DMS 273 (cell line): ENCODE measurements at regions not wholly inside any gene's neighbourhood (a gene's known extent, or its start where the extent isn't known, plus 50 kb on each side); places are given as distances from the start of the nearest gene placed in this dataset.
"Not testable (repeated sequence)": the region's sequence is repeated elsewhere in the genome, so short reads cannot be mapped to it uniquely, and the experiment has no call there.

ENCODE experiments used
- DNase-seq: peaks from one replicate; lab custom pipeline; 2025; ENCODE audit not compliant: unreplicated experiment; lab: John Stamatoyannopoulos, UW

DNA sequence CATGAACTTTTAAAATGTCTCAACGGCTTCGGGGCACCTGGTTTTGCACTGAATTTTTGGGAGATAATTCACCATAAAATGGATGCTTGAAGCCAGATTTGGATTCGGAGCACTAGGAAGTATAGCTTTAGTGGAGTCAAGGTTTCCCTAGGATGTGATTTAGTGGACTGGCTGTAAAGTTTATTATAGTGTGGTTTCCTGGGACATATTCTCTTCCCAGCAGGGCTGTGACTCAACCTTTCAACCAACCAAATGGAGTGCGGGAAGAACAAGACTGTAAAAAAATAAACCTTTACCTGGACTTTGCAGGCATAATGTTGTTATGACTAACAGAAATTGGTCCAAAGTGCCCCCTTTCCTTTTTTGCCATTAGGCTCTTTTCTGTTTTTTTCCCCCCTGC, 327.4 kb upstream of the MAN1A1 start:
- no peak for DNase-seq

DNA sequence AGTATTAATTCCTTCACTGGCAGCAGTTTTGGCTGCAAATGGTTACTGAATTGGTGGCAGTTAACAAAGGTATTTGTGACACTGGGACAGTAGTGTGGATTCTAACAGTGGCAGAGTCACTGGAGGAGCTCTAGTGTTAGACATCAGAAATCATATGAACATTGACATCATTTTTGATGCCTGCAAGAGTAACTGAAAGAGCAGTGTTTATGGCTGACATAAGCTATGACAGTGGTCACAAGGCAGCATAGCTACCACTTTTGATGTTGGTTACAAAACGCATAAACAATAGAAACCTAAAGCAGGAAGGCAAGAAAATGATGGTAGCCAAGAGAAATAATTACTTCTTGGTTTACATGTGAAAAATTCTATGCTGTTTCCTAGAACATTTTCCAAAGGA, 326.7 kb upstream of the MAN1A1 start:
- no peak for DNase-seq

DNA sequence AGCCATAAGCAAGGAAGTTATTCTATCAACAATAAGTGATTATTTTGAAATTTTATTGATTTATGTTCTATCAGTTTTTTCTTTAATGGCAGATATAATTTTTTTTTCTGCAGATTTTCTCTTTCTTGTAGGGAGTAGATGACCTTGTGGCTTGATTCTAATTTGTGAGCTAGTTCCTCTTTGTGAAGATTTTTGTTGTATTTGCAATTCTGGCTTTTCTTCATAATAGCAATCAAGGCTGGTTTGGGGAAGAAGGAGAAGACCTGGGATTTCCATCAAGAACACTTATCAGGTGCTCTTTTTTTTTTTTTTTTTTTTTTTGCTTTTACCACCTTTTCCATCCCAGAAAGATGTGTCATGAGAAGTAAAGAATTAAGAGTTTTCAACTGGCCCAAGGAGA, 324.2 kb upstream of the MAN1A1 start:
- no peak for DNase-seq

DNA sequence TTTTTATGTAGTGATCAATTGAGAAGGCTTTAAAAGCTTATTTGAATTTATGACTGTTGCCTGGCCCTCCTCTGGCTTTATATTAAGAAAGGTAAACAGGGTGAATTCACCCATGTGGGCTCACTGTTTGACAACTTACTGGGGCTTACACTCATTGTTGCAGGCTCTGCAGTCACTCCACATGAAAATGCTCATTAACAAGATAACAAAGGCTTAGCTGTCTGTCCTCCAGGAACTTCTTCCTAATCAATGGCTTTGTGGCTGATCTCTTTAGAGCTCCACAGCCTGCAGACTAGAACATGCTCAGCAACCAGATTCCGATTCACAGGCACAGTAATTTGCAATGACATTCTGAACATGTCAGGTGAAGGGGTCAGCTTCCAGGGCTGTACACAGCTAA, 323.2 kb upstream of the MAN1A1 start:
- DNase-seq = no peak

DNA sequence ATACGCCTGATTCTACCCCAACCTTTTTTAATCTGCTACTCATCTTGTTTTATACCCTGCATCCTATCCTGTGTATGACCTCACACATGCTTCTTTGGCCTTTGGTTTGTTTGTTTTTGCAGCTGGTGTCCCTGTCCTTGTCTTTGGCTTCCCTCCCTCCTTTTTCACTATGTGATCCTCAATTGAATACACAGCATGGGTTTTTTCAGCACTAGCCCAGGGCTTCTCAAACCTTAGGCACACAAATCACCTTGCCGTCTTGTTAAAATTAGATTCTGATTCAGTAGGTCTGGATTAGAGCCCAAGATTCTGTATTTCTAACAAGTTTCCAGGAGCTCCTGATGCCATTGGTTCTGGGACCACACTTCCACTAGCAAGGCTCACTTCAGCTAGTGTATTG, 321.5 kb upstream of the MAN1A1 start:
- no peak for DNase-seq

DNA sequence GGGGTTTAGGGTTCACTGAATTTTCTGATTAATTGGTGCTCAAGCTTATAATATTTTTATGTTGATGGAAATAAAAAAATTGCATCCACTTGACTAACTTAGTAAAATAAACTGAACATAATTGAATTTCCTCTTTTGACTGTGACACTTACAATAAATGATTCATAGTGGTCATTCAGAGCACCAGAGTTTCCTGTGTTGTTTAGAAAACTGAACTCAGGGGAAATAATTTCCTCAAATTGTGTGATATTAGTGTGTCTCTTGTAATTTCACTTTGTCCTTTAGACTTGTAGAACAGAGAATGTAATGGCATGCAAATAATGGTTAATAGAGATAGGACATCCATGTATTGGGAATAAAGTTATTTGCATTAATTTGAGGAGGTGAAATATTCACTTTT, 319.7 kb upstream of the MAN1A1 start:
- no peak for DNase-seq

DNA sequence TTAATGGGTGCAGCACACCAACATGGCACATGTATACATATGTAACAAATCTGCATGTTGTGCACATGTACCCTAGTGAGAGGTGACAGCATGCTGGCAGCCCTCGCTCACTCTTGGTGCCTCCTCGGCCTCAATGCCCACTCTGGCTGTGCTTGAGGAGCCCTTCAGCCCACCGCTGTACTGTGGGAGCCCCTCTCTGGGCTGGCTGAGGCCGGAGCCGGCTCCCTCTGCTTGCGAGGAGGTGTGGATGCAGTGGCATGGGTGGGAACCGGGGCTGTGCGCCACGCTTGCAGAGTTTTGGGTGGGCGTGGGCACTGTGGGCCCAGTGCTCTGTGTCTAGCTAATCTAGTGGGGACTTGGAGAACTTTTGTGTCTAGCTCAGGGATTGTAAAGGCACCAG, 315.9 kb upstream of the MAN1A1 start:
- DNase-seq = not testable (repeated sequence)

DNA sequence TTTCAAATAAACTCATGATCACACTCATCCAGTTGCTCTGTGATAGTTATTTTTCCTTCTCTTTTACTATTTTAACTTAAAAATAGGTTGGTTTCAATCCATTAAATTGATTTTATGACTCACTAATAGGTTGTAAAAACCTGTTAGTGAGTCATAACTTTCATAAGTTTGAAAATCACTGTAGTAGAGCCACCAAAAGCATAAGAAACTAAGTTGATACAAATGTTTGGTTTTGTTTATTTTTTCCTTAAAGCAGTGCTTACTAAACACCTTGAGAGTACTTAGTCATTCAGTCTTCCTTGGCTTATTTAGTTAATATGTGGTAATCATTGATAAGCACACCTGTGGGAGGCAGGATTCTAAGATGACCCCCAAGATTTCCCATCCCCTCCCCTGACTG, 312.1 kb upstream of the MAN1A1 start:
- no peak for DNase-seq

DNA sequence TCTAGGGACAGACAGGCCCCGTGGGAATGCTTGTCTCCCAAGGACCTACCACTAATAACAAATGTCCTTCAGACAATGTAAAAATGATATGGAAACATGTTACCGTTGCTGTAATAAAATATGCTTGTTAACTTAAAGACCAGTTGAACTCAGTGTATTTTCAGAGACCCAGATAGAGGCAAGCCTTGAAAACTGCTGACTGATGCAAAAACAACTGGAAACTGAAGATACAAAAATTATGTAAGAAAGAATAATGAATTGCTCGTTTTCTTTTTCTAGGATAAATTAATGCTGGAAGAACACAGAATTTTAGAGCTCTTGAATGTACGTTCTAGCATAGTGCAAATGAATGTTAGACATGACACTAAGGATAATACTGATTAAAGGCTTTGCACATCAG, 311.5 kb upstream of the MAN1A1 start:
- DNase-seq = no peak

DNA sequence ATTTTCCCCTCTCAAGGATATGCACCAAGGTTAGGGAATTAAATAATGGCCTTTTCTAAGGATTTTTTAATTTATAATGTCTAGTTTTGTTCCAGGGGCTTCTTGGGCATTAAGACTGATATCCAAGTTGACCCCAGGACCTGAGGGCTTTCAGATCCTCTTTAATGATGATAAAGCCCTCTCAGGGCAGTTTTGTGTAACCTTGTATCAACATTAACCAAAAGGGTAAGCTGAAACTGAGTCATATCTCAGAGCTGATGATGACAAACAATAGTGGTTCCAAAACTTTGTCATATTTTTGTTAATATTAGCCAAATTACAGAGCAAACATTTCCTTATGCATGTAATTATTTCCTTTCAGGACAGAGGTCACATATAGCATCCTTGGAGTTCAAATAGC, 309.4 kb upstream of the MAN1A1 start:
- no peak for DNase-seq

DNA sequence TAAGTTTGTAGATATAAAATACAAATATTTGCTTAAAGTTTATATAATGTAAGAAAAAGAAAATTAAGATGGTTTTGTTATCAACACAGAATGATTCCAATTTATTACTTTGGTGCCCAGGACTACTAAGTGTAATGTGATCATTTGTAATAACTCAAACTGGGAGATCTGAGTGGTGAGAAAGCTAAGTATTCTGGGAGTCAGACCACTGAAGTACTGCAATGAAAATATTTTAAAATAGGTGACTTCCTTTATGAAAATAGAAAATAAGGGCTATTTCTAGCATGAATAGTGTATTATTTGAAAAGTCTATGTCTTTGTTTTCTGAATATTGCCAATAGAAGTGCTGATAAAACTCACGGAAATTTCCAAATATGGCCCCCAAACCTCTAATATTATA, 305.6 kb upstream of the MAN1A1 start:
- DNase-seq = no peak

DNA sequence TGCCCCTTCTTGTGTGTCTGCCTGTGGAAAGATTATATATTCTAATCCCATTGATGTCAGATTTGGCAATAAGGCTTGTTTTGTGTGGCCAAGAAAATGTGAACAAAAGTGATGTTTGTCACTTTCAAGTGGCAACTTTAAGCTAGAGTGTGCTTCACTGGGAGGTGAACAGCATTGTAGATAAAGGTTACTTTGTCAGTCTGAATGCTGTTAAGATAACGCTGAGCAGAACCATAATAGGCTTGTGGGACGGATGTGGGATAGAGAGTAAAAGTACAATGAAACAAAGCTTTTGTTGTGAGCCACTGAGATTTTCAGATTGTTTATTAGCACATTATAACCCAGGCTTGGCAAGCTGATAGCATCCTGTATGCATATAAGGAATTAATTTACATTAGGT, 303.8 kb upstream of the MAN1A1 start:
- DNase-seq = no peak

DNA sequence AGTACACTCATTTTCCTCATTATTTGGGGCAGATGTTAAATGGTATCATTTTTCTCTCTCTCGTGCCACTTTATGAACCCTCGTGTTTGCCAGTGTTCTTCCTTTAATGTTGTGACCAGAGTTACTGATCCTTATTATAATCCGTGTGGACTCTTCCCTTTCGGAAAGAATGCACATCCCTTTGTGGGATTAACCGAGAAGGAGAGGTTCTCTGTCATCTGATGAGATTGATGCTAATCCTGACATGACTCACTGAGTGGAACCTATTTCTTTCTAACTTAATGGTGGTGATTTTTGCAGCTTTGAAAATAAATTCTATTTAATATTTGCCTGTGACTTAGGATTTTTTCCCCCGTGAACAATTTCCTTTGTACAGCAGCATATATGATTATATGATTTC, 300.0 kb upstream of the MAN1A1 start:
- no peak for DNase-seq

DNA sequence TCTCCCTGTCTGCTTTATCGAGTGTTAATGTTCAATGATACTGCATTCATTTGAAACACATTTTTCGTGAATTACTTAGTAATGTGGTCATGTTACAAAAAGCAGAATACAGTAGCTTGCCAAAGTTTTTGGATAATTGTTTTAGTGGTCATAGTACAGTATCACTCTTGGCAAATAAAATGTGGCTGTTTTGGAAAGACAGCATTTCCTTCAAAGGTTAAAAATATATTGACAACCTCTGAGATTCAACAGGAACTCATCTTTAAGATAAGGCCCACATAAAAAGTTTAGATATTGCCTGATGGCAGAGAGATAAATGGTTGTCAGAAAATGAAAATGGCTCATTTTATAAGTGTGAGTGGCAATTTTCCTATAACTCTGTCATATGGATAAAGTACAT, 297.7 kb upstream of the MAN1A1 start:
- no peak for DNase-seq

DNA sequence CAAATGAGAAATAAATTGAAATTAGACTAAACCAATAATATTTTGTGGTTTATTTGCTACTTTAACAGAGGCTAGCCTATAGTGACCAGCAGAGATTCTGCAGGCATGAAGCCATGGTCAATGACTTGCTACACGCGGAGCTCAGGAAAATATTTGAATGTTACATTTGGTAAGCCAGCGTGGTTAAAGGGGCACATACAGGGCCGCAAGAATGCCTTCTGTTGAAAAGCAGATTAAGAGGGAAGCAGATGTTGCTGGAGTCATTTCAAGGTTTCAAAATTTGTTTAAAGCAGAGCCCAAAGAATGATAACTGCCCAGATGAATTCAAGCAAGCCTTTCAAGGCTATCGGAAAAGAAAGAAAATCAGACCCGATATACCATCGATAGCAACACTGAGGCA, 294.3 kb upstream of the MAN1A1 start:
- DNase-seq = no peak

DNA sequence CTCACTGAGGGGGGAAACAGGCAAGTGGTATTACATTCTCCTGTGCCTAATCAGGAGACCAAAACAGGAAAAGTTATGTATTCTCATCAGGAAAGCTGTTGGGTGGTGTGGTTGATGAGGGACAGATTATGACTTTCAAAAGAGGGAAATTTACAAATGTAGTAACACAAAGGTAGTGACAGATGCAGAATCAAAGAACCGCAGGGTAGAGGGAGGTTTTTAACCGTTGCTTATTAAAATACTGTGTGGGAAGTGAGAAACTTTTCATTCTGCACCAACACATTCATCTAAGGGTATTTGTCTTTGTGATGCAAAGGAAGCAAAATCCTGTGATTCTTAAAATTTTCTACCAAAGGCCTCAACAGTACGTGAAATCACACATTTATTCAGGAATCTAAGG, 288.2 kb upstream of the MAN1A1 start:
- DNase-seq = no peak

DNA sequence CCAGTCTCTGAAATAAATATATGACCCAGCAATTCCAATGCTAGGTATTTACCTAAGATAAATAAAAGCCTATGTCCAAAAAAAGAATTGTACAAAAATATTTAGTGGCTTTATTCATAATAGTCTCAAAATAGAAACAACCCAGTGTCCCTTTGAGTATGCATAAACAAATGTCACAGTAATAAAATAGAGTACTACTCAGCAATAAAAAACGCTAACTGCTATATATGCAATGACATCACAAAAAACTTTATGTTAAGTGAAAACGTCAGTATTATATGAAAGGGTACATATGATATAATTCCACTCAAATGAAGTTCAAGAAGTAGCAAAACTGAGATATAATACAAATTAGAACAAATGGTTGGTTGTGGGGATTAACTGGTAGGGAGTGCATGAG, 286.5 kb upstream of the MAN1A1 start:
- no peak for DNase-seq

DNA sequence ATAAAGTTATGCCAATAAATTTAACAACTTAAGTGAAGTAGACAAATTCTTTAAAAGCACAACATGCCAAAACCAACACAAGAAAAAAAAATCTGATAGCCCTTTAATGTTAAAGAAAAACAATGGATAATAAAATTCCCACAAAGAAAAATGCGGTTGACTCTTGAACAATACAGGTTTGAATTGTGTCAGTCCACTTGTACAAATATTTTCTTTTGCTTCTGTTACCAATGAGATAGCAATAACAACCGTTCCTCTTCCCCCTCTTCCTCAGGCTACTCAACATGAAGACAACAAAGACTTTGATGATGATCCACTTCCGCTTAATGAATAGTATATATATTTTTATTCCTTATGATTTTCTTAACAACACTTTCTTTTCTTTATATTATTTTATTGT, 283.9 kb upstream of the MAN1A1 start:
- no peak for DNase-seq

DNA sequence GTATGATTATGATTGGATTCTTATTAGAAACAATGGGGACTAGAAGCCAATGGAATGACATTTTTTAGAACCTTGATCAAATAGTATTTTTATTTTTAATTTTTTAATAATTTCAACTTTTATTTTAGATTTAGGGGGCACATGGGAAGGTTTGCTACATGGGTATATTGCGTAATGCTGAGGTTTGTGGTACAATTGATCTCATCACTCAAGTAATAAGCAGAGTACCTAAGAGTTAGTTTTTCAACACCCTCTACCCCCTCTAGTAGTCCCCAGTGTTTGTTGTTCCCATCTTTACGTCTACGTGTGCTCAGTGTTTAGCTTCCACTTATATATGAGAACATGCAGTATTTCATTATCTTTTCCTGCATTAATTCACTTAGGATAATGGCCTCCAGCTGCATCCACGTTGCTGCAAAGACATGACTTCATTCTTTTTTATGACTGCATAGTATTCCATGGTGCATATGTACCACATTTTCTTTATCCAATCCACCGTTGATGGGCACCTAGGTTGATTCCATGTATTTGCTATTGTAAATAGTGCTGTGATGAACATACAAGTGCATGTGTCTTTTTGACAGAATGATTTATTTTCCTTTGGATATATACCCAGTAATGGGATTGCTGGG, 281.1 kb upstream of the MAN1A1 start:
- no peak for DNase-seq

DNA sequence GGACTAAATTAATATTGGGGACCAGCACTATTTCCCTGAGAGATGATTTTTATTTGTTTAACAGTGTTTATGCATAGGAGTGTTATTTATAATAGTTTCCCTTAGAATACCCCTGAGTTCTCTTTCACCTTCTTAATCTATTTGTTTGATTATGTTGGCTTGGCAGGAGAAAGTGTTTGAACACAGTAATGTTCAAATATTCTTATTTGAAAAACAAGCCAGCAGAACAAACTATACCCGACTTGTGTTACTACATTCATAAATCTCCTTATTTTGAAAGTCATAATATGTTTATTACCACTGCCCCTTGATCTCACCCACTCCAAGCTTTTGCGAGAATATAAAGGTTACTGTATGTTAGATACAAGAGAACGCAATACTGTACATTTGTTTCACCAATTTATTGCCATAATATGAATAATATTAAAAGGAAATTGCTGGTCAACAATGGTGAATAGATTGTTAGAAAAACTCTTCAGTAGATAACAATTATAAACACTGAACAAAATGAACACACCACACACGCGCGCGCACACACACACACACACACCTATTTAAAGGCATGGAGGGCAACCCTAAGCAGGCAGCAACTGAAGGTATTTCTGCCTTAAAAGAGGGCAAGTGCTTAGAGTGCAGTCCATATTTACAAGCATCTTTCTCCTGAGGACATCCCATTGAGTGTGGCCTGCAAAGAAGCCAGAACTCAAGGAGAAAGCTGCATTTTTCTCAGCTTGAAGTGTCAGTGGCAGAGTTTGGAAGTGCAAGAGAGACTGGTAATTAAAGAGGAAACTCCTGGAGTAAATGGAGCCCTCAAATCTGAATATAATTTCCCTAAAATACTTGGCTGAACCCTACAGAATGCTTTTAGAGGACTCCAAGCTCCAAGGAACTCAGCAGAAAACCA, 279.4 kb upstream of the MAN1A1 start:
- no peak for DNase-seq

DNA sequence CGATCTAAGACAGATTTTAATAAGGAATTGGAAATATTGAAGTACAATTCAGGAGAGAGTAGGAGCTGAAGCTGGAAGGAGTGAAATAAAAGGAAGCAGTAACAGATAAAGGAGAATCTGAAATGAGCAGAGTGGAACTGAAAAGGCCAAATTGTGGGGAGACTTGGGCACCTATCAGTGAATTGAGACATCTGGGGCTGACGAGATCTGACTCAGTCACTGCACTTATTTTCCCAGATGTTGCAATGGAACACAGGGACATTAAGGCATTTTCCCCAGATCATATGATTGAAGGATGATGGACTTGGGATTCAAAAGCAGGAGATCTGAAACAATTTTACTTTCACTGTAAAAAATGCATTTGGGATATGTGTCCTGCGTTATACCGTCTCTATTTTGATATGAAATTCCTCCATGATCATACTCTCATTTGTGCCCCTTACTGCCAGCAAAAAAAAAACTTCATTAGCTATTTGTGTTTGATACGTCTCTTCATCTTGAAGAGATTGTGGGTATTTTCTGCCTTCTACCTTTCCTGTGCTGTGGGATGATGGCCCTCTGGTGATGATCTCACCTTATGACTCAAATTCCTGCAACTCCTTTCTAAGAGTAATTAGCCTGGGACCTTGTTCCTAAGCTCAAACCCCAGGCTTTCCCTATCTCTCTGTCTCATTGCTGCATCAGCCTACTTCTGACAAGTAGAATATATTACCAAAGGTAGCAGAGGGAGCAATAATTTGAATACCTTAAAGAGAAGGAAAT, 278.5 kb upstream of the MAN1A1 start:
- DNase-seq = no peak
